ENCODE measurements at regions not wholly inside any gene's neighbourhood (a gene's known extent, or its start where the extent isn't known, plus 50 kb on each side); places are given as distances from the start of the nearest gene placed in this dataset.

DNA sequence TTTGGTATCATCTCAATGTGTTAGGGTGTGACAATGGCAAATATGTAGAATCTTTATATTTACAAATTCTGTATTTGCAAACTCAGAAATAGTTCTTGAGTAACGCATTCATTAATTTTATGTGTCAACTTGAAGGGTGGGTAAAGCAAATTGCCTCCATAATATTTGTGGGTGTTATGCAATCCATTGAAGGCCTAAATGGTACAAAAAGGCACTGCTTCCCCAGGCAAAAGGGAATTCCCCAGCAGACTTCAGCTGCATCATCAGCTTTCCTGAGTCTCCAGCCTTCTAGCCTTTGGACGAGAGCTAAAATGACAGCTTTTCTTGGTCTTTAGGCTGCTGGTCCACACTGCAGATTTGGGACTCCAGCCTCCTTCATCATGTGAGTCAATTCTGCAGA, 292.2 kb upstream of the PCDH7 start:
- H3K4me3 ChIP-seq: no peak overlapping the region
- ATAC-seq (no peak), DNase-seq (no peak)
- intact Hi-C loops (cut with DNase I, micrococcal nuclease): no loop called here
- H3K4me1 ChIP-seq (ENCODE audit: low read depth): no peaks in the 10 kb centered on the region
- H3K36me3 ChIP-seq (ENCODE audit: low read depth): no peaks in the 10 kb centered on the region
- TF ChIP-seq, protein P1, sequence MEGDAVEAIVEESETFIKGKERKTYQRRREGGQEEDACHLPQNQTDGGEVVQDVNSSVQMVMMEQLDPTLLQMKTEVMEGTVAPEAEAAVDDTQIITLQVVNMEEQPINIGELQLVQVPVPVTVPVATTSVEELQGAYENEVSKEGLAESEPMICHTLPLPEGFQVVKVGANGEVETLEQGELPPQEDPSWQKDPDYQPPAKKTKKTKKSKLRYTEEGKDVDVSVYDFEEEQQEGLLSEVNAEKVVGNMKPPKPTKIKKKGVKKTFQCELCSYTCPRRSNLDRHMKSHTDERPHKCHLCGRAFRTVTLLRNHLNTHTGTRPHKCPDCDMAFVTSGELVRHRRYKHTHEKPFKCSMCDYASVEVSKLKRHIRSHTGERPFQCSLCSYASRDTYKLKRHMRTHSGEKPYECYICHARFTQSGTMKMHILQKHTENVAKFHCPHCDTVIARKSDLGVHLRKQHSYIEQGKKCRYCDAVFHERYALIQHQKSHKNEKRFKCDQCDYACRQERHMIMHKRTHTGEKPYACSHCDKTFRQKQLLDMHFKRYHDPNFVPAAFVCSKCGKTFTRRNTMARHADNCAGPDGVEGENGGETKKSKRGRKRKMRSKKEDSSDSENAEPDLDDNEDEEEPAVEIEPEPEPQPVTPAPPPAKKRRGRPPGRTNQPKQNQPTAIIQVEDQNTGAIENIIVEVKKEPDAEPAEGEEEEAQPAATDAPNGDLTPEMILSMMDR (IDR thresholded peaks at IDR 0.05): no peak
- peaks cover 8% of the 10 kb centered on the region for H3K9me3 ChIP-seq

DNA sequence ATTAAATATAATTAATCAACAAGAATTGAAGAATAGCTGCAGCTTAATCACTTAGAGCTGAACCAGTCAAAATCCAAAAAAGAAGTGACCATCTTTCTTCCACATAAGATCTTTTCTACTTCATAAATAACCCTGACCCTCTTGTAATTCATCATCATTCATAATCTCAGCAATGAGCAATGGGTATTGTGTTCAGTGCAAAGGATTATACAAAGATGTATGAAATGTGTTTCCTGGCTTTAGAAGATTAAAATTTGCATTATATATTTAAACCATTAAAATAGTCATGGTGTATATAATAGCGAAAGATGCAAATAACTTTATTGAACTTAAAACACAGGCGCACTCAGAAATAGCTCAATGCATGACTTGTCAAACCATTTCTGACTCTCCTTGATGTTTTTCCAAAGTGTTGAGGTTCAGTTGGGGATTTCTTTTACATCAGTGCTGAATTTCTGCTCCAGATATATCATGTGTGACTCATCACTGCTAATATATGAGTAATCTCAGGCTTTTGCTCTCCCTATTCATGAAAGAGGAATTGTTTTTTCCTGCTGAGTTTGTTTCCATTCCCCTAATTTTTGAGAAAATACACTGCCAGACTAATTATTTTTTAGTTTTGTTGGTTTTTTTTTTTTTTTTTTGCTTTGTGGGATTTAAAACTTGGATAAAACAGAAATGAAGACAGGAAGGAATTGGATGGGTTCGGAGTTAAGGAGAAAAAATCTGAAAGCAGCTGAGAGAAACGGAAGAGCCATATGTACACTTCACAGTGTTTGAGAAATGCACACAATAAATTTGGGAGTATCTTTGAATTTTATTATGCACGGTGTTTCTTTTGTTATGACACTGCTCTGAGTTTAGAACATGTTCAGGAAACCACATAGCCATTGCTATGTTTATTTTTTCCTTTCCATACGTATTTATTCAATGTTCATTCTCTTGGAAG, 290.1 kb upstream of the PCDH7 start:
- no peak for DNase-seq
- ATAC-seq: no peak
- H3K4me1 ChIP-seq (ENCODE audit: low read depth): no peaks in the 10 kb centered on the region
- TF ChIP-seq, protein P1 (IDR thresholded peaks at IDR 0.05): no peak
- intact Hi-C loops (cut with DNase I, micrococcal nuclease): no loop called here
- no peak overlapping the region for H3K4me3 ChIP-seq
- no peaks in the 10 kb centered on the region for H3K36me3 ChIP-seq (ENCODE audit: low read depth)
- no peaks in the 10 kb centered on the region for H3K9me3 ChIP-seq

DNA sequence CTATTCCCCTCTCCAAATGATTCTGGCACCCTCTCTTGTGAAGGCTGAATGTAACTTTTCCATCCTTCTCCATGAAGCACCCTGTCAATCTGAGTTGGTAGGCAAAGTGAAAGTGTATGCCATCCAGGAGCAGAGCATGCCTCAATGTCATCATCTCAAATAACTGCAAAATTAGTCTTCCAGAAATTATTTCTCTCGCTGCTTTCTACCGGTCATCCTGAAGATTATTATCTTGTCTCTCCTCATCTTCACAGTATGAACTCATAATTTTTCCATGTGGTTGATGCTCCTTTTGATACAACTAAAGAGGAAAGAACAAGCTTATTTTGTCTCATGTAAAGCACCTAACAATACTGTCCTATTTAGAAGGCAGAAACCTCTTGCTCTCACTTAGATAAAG, 285.5 kb upstream of the PCDH7 start:
- no peak for ATAC-seq
- H3K4me1 ChIP-seq (ENCODE audit: low read depth): no peaks in the 10 kb centered on the region

DNA sequence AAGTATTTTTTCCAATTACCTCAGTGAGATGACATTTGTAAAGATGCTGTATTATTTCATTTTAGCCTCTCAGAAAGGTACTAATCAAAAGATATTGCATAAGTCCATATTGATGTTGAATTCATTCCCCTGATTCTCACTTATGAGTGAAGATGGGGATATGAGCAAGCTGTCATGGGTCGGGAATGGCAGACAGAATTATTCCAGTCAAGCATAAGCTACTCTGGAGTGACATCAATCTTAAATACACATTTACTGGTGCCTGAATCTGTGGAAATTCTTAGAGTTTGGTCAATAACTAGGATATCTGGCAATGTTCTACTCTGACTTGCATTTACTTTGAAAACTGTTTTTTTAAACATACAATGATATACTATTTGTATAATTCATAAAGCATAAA, 283.8 kb upstream of the PCDH7 start:
- intact Hi-C loops (cut with DNase I, micrococcal nuclease): no loop called here
- no peaks in the 10 kb centered on the region for H3K36me3 ChIP-seq (ENCODE audit: low read depth)
- TF ChIP-seq, protein P1 (IDR thresholded peaks at IDR 0.05): no peak

More for the DNA sequence above, 285.5 kb upstream of the PCDH7 start:
- intact Hi-C loops (cut with DNase I, micrococcal nuclease): no loop called here
- Histone ChIP-seq H3K4me3 (no peak overlapping the region), H3K36me3 (ENCODE audit: low read depth) (no peaks in the 10 kb centered on the region), H3K9me3 (no peaks in the 10 kb centered on the region)
- DNase-seq: no peak
- TF ChIP-seq, protein P1 (IDR thresholded peaks at IDR 0.05): no peak

DNA sequence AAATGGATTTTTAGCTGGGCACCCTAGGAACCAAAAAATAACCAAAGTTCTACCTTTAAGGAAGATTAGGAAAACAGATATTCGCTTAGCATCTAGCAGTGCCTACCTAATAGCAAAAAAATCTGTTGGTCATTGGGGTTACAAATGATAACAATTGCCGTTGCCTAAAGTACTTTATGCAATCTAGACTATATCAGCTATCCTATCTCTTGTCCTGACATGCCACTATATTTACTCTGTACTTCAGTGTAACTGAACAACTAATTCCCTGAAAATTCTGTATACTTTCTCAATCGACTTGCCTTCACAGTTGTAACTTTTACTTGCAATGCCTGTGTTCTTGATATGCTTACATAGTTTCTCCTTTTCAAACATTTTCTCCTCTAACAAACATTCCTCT, 282.9 kb upstream of the PCDH7 start:
- no peaks in the 10 kb centered on the region for H3K4me1 ChIP-seq (ENCODE audit: low read depth)
- H3K9me3 ChIP-seq: no peaks in the 10 kb centered on the region
- intact Hi-C loops (cut with DNase I, micrococcal nuclease): no loop called here
- DNase-seq (no peak), ATAC-seq (no peak)
- no peak overlapping the region for H3K4me3 ChIP-seq
- TF ChIP-seq, protein P1 (IDR thresholded peaks at IDR 0.05): no peak
- H3K36me3 ChIP-seq (ENCODE audit: low read depth): no peaks in the 10 kb centered on the region

More for the DNA sequence above, 283.8 kb upstream of the PCDH7 start:
- Histone ChIP-seq H3K4me1 (ENCODE audit: low read depth) (no peaks in the 10 kb centered on the region), H3K9me3 (no peaks in the 10 kb centered on the region), H3K4me3 (no peak overlapping the region)
- ATAC-seq (no peak), DNase-seq (no peak)
